GM23338 (cell line): ENCODE measurements at regions not wholly inside any gene's neighbourhood (a gene's known extent, or its start where the extent isn't known, plus 50 kb on each side); places are given as distances from the start of the nearest gene placed in this dataset.

Source experiments
- ATAC-seq: fragments of 200-7000 bp; cut with Tn5 transposase; 3 replicates; pipeline ENCODE4 v1.9.1; 2020
- DNase-seq: peaks from one replicate; pipeline ENCODE4 v3.0.0-alpha.2; 2015; ENCODE audit warnings: low spot score
- H2AFZ ChIP-seq: fragments of 200-600 bp; sonication (generic); 2 replicates; pipeline ENCODE4 v1.8.0; 2016; ENCODE audit warnings: antibody characterized with exemption, mild to moderate bottlenecking, moderate library complexity
- H3F3A ChIP-seq: fragments of 200-600 bp; sonication (generic); replicated peaks from 2 replicates; pipeline ENCODE4 v1.8.0; 2017; ENCODE audit warnings: antibody characterized with exemption, mixed run types, low read depth
- H3K27ac ChIP-seq: fragments of 200-600 bp; sonication (generic); 2 replicates; pipeline ENCODE4 v1.6.1; 2016; ENCODE audit warnings: low read depth
- H3K27me3 ChIP-seq: fragments of 200-600 bp; sonication (generic); 2 replicates; pipeline ENCODE4 v1.8.0; 2016; ENCODE audit warnings: mild to moderate bottlenecking, mixed run types, moderate library complexity; ENCODE audit not compliant: insufficient read depth
- H3K36me3 ChIP-seq: fragments of 200-600 bp; sonication (generic); 2 replicates; pipeline ENCODE4 v1.8.0; 2016; ENCODE audit warnings: mild to moderate bottlenecking; ENCODE audit not compliant: insufficient read depth
- H3K4me1 ChIP-seq: fragments of 200-600 bp; sonication (generic); 2 replicates; pipeline ENCODE4 v1.8.0; 2016; ENCODE audit warnings: mild to moderate bottlenecking, moderate library complexity; ENCODE audit not compliant: insufficient read depth
- H3K4me2 ChIP-seq: fragments of 200-600 bp; sonication (generic); 2 replicates; pipeline ENCODE4 v1.7.1; 2017; ENCODE audit warnings: mixed run types
- H3K4me3 ChIP-seq: fragments of 200-600 bp; sonication (generic); 2 replicates; pipeline ENCODE4 v1.6.1; 2016; ENCODE audit warnings: mixed run types
- H3K79me2 ChIP-seq: fragments of 200-600 bp; sonication (generic); replicated peaks from 2 replicates; pipeline ENCODE4 v1.8.0; 2017; ENCODE audit warnings: mild to moderate bottlenecking; ENCODE audit not compliant: insufficient read depth
- H3K9me2 ChIP-seq: fragments of 200-600 bp; sonication (generic); 2 replicates; pipeline ENCODE4 v1.8.0; 2017; ENCODE audit not compliant: insufficient read depth
- H4K20me1 ChIP-seq: fragments of 200-600 bp; sonication (generic); replicated peaks from 2 replicates; pipeline ENCODE4 v1.8.0; 2017; ENCODE audit warnings: mild to moderate bottlenecking; ENCODE audit not compliant: insufficient read depth
- H3K27ac Mint-ChIP-seq: 2 replicates; pipeline ENCODE4 v1.8.0; 2020; ENCODE audit warnings: inconsistent platforms, mild to moderate bottlenecking, moderate library complexity, mixed read lengths
- H3K27me3 Mint-ChIP-seq: 3 replicates; pipeline ENCODE4 v1.8.0; 2022; ENCODE audit warnings: low read depth, mild to moderate bottlenecking, moderate library complexity, mixed read lengths, inconsistent platforms; ENCODE audit not compliant: insufficient read depth, poor library complexity
- H3K36me3 Mint-ChIP-seq: 3 replicates; pipeline ENCODE4 v1.8.0; 2021; ENCODE audit warnings: low read depth, mild to moderate bottlenecking, inconsistent platforms, moderate library complexity, mixed read lengths
- H3K4me1 Mint-ChIP-seq: 3 replicates; pipeline ENCODE4 v1.8.0; 2020; ENCODE audit warnings: mild to moderate bottlenecking, inconsistent platforms, mixed read lengths
- H3K4me3 Mint-ChIP-seq: 3 replicates; pipeline ENCODE4 v1.8.0; 2021; ENCODE audit warnings: moderate library complexity, mild to moderate bottlenecking, inconsistent platforms, mixed read lengths
- H3K9me3 Mint-ChIP-seq: 3 replicates; pipeline ENCODE4 v1.8.0; 2020; ENCODE audit warnings: moderate library complexity, mild to moderate bottlenecking, inconsistent platforms, mixed read lengths
- CREB1 ChIP-seq: fragments of 250-450 bp; sonication (Bioruptor Pico); IDR thresholded peaks from 2 replicates; pipeline ENCODE4 v1.5.0; 2020; ENCODE audit warnings: low read depth, mild to moderate bottlenecking, moderate library complexity
- EZH2 ChIP-seq: fragments of 200-600 bp; sonication (generic); IDR thresholded peaks from one replicate; pipeline ENCODE4 v1.8.0; 2017; ENCODE audit warnings: antibody characterized with exemption, mild to moderate bottlenecking, low read depth; ENCODE audit not compliant: unreplicated experiment
- EZH2phosphoT487 ChIP-seq: fragments of 200-600 bp; sonication (generic); IDR thresholded peaks from one replicate; pipeline ENCODE4 v1.8.1; 2018; ENCODE audit warnings: antibody characterized with exemption; ENCODE audit not compliant: unreplicated experiment
- JUNB ChIP-seq: IDR thresholded peaks from one replicate; pipeline ENCODE4 v1.6.1; 2016; ENCODE audit warnings: antibody characterized with exemption; ENCODE audit not compliant: unreplicated experiment
- NANOG ChIP-seq: IDR thresholded peaks from 2 replicates; pipeline ENCODE4 v1.6.1; 2016; ENCODE audit warnings: antibody characterized with exemption, borderline replicate concordance
- POLR2AphosphoS5 ChIP-seq: IDR thresholded peaks from 2 replicates; pipeline ENCODE4 v1.6.1; 2016; ENCODE audit warnings: antibody characterized with exemption, low read depth
- STAT1 ChIP-seq: IDR thresholded peaks from one replicate; pipeline ENCODE4 v1.6.1; 2016; ENCODE audit warnings: antibody characterized with exemption; ENCODE audit not compliant: unreplicated experiment
- ZNF114 ChIP-seq: fragments of 250-450 bp; sonication (Bioruptor Pico); IDR thresholded peaks from 2 replicates; pipeline ENCODE4 v1.5.0; 2020; ENCODE audit warnings: mild to moderate bottlenecking, moderate library complexity
- ZNF331 ChIP-seq: fragments of 250-450 bp; sonication (Bioruptor Pico); IDR thresholded peaks from 2 replicates; pipeline ENCODE4 v1.5.0; 2020; ENCODE audit warnings: low read depth, mild to moderate bottlenecking, moderate library complexity
- TF ChIP-seq, protein P1 (sequence below): fragments of 250-450 bp; sonication (Bioruptor Pico); IDR thresholded peaks from 2 replicates; pipeline ENCODE4 v1.5.0; 2020; ENCODE audit warnings: mild to moderate bottlenecking, moderate library complexity
- TF ChIP-seq, protein P2 (sequence below): IDR thresholded peaks from one replicate; pipeline ENCODE4 v1.6.1; 2018; ENCODE audit warnings: antibody characterized with exemption; ENCODE audit not compliant: unreplicated experiment
- TF ChIP-seq, protein P3 (sequence below): IDR thresholded peaks from 2 replicates; pipeline ENCODE4 v1.6.1; 2016; ENCODE audit warnings: antibody characterized with exemption
- TF ChIP-seq, protein P4 (sequence below), 2 experiments: fragments of 200-600 bp in 1 of 2; sonication (generic) in 1 of 2; conservative IDR thresholded peaks; 2 replicates each; pipeline versions ENCODE4 v1.5.1 to v1.6.1; 2016 to 2017; ENCODE audit warnings: antibody characterized with exemption in 2 of 2, low read depth in 2 of 2, mild to moderate bottlenecking in 2 of 2, moderate library complexity in 1 of 2

DNA sequence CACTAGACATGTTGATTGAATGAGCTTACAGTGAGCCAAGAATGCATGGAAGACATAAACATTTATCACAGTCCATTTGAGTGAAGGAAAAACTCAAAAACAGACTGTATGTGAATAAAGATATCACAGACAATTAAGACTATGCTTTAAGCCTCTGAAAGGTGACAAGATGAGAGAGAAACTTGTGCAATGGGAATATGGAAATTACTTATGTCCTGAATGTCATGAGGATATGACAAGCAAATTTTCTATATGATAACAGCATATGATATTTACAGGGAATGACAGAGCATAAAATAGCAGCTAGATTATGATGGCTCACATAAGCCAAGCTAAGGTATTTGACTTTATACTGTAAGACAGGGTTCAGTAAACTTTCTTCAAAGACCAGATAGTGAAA, 1153.1 kb upstream of the USP15 start:
- H3K79me2 ChIP-seq: no peaks in the 10 kb centered on the region
- H2AFZ ChIP-seq: no peak overlapping the region
- H3K4me3 ChIP-seq: no peak overlapping the region
- H3K4me1 ChIP-seq: no peaks in the 10 kb centered on the region
- H3K27ac ChIP-seq: no peak overlapping the region
- Mint-ChIP-seq H3K4me1 (no peaks in the 10 kb centered on the region), H3K4me3 (no peak overlapping the region), H3K27me3 (no peaks in the 10 kb centered on the region), H3K9me3 (no peaks in the 10 kb centered on the region), H3K36me3 (no peaks in the 10 kb centered on the region), H3K27ac (no peak overlapping the region)
- no peaks in the 10 kb centered on the region for H4K20me1 ChIP-seq
- DNase-seq (no peak), ATAC-seq (no peak)
- no peaks in the 10 kb centered on the region for H3K9me2 ChIP-seq
- H3K27me3 ChIP-seq: no peaks in the 10 kb centered on the region
- TF ChIP-seq, protein P1, sequence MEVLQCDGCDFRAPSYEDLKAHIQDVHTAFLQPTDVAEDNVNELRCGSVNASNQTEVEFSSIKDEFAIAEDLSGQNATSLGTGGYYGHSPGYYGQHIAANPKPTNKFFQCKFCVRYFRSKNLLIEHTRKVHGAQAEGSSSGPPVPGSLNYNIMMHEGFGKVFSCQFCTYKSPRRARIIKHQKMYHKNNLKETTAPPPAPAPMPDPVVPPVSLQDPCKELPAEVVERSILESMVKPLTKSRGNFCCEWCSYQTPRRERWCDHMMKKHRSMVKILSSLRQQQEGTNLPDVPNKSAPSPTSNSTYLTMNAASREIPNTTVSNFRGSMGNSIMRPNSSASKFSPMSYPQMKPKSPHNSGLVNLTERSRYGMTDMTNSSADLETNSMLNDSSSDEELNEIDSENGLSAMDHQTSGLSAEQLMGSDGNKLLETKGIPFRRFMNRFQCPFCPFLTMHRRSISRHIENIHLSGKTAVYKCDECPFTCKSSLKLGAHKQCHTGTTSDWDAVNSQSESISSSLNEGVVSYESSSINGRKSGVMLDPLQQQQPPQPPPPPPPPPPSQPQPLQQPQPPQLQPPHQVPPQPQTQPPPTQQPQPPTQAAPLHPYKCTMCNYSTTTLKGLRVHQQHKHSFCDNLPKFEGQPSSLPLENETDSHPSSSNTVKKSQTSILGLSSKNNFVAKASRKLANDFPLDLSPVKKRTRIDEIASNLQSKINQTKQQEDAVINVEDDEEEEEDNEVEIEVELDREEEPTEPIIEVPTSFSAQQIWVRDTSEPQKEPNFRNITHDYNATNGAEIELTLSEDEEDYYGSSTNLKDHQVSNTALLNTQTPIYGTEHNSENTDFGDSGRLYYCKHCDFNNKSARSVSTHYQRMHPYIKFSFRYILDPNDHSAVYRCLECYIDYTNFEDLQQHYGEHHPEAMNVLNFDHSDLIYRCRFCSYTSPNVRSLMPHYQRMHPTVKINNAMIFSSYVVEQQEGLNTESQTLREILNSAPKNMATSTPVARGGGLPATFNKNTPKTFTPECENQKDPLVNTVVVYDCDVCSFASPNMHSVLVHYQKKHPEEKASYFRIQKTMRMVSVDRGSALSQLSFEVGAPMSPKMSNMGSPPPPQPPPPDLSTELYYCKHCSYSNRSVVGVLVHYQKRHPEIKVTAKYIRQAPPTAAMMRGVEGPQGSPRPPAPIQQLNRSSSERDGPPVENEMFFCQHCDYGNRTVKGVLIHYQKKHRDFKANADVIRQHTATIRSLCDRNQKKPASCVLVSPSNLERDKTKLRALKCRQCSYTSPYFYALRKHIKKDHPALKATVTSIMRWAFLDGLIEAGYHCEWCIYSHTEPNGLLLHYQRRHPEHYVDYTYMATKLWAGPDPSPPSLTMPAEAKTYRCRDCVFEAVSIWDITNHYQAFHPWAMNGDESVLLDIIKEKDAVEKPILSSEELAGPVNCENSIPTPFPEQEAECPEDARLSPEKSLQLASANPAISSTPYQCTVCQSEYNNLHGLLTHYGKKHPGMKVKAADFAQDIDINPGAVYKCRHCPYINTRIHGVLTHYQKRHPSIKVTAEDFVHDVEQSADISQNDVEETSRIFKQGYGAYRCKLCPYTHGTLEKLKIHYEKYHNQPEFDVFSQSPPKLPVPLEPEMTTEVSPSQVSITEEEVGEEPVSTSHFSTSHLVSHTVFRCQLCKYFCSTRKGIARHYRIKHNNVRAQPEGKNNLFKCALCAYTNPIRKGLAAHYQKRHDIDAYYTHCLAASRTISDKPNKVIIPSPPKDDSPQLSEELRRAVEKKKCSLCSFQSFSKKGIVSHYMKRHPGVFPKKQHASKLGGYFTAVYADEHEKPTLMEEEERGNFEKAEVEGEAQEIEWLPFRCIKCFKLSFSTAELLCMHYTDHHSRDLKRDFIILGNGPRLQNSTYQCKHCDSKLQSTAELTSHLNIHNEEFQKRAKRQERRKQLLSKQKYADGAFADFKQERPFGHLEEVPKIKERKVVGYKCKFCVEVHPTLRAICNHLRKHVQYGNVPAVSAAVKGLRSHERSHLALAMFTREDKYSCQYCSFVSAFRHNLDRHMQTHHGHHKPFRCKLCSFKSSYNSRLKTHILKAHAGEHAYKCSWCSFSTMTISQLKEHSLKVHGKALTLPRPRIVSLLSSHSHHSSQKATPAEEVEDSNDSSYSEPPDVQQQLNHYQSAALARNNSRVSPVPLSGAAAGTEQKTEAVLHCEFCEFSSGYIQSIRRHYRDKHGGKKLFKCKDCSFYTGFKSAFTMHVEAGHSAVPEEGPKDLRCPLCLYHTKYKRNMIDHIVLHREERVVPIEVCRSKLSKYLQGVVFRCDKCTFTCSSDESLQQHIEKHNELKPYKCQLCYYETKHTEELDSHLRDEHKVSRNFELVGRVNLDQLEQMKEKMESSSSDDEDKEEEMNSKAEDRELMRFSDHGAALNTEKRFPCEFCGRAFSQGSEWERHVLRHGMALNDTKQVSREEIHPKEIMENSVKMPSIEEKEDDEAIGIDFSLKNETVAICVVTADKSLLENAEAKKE: no peak
- TF ChIP-seq, protein P2, sequence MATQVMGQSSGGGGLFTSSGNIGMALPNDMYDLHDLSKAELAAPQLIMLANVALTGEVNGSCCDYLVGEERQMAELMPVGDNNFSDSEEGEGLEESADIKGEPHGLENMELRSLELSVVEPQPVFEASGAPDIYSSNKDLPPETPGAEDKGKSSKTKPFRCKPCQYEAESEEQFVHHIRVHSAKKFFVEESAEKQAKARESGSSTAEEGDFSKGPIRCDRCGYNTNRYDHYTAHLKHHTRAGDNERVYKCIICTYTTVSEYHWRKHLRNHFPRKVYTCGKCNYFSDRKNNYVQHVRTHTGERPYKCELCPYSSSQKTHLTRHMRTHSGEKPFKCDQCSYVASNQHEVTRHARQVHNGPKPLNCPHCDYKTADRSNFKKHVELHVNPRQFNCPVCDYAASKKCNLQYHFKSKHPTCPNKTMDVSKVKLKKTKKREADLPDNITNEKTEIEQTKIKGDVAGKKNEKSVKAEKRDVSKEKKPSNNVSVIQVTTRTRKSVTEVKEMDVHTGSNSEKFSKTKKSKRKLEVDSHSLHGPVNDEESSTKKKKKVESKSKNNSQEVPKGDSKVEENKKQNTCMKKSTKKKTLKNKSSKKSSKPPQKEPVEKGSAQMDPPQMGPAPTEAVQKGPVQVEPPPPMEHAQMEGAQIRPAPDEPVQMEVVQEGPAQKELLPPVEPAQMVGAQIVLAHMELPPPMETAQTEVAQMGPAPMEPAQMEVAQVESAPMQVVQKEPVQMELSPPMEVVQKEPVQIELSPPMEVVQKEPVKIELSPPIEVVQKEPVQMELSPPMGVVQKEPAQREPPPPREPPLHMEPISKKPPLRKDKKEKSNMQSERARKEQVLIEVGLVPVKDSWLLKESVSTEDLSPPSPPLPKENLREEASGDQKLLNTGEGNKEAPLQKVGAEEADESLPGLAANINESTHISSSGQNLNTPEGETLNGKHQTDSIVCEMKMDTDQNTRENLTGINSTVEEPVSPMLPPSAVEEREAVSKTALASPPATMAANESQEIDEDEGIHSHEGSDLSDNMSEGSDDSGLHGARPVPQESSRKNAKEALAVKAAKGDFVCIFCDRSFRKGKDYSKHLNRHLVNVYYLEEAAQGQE: no peak
- TF ChIP-seq POLR2AphosphoS5 (no peak), STAT1 (no peak), NANOG (no peak), ZNF331 (CRISPR knock-in tag) (no peak), CREB1 (CRISPR knock-in tag) (no peak), ZNF114 (CRISPR knock-in tag) (no peak), JUNB (no peak), EZH2 (no peak), EZH2phosphoT487 (no peak)
- TF ChIP-seq, protein P3, sequence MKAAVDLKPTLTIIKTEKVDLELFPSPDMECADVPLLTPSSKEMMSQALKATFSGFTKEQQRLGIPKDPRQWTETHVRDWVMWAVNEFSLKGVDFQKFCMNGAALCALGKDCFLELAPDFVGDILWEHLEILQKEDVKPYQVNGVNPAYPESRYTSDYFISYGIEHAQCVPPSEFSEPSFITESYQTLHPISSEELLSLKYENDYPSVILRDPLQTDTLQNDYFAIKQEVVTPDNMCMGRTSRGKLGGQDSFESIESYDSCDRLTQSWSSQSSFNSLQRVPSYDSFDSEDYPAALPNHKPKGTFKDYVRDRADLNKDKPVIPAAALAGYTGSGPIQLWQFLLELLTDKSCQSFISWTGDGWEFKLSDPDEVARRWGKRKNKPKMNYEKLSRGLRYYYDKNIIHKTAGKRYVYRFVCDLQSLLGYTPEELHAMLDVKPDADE: no peak
- TF ChIP-seq, protein P4, sequence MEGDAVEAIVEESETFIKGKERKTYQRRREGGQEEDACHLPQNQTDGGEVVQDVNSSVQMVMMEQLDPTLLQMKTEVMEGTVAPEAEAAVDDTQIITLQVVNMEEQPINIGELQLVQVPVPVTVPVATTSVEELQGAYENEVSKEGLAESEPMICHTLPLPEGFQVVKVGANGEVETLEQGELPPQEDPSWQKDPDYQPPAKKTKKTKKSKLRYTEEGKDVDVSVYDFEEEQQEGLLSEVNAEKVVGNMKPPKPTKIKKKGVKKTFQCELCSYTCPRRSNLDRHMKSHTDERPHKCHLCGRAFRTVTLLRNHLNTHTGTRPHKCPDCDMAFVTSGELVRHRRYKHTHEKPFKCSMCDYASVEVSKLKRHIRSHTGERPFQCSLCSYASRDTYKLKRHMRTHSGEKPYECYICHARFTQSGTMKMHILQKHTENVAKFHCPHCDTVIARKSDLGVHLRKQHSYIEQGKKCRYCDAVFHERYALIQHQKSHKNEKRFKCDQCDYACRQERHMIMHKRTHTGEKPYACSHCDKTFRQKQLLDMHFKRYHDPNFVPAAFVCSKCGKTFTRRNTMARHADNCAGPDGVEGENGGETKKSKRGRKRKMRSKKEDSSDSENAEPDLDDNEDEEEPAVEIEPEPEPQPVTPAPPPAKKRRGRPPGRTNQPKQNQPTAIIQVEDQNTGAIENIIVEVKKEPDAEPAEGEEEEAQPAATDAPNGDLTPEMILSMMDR (conservative IDR thresholded peaks at IDR 0.05; ENCODE audit: low read depth in 2 of 2): no peak
- no peak overlapping the region for H3K4me2 ChIP-seq
- H3F3A ChIP-seq: no peaks in the 10 kb centered on the region
- no peaks in the 10 kb centered on the region for H3K36me3 ChIP-seq
